Bone marrow (tissue), 2 donors: ENCODE measurements at regions not wholly inside any gene's neighbourhood (a gene's known extent, or its start where the extent isn't known, plus 50 kb on each side); places are given as distances from the start of the nearest gene placed in this dataset.

Source experiments
- DNase-seq, 2 donors: peaks; one replicate each; lab custom pipeline; 2025; lab: John Stamatoyannopoulos, UW

DNA sequence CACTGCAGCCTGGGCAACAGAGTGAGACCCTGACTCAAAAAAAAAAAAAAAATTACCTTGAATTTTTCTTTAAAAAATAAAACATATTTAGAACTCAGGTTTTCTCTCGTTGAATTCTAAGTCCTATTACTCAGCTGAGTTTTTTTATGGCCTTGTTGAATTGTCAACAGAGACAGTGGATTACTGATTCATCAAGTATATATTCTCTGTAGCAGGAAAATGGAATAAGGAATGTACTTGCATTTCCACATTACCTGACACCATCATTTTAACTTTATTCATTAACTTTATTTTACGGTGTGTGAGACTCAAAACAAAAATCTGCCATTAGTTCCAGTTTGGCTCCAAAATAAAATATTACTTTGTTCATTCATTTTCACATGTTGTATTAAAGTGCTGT is 53.8 kb upstream of the APP start:
- DNase-seq, result no peak
